ENCODE measurements at regions not wholly inside any gene's neighbourhood (a gene's known extent, or its start where the extent isn't known, plus 50 kb on each side); places are given as distances from the start of the nearest gene placed in this dataset.
"Not testable (repeated sequence)": the region's sequence is repeated elsewhere in the genome, so short reads cannot be mapped to it uniquely, and the experiment has no call there.

- WGBS: 68% methylated on average over 5 of the region's 5 CpGs
- DNase-seq (ENCODE audit: low spot score): no peak
- Histone ChIP-seq H3K4me1 (replicated peaks) (no peaks in the 10 kb centered on the region), H3K27ac (no peak overlapping the region), H3K4me3 (no peak overlapping the region), H3K36me3 (no peaks in the 10 kb centered on the region), H3K9me3 (no peaks in the 10 kb centered on the region), H3K27me3 (replicated peaks; ENCODE audit: insufficient read depth) (no peaks in the 10 kb centered on the region)
- TF ChIP-seq POLR2AphosphoS5 (IDR thresholded peaks at IDR 0.05) (no peak), POLR2A (IDR thresholded peaks at IDR 0.05) (no peak), CTCF (IDR thresholded peaks at IDR 0.05) (no peak)
- intact Hi-C loops (cut with DNase I): no loop called here
These were observed 199.5 kb upstream of the FBXL4 start for GRCh38 chr6:99147206-99147605.

GRCh38 chr6:99146711-99147110 lies 199.0 kb upstream of the FBXL4 start:
- TF ChIP-seq CTCF (IDR thresholded peaks at IDR 0.05) (no peak), POLR2AphosphoS5 (IDR thresholded peaks at IDR 0.05) (no peak), POLR2A (IDR thresholded peaks at IDR 0.05) (no peak)
- intact Hi-C loops (cut with DNase I): no loop called here
- no peaks in the 10 kb centered on the region for H3K36me3 ChIP-seq
- H3K27me3 ChIP-seq (replicated peaks; ENCODE audit: insufficient read depth): no peaks in the 10 kb centered on the region
- no peak overlapping the region for H3K27ac ChIP-seq
- WGBS: 96% methylated on average over 4 of the region's 4 CpGs
- no peaks in the 10 kb centered on the region for H3K4me1 ChIP-seq (replicated peaks)
- no peaks in the 10 kb centered on the region for H3K9me3 ChIP-seq
- no peak overlapping the region for H3K4me3 ChIP-seq
- no peak for DNase-seq (ENCODE audit: low spot score)

GRCh38 chr6:99145738-99146137 lies 198.0 kb upstream of the FBXL4 start:
- intact Hi-C loops (cut with DNase I): no loop called here
- WGBS: 71% methylated on average over 3 of the region's 3 CpGs

GRCh38 chr6:99143108-99143861 lies 195.5 kb upstream of the FBXL4 start:
- H3K27me3 ChIP-seq (replicated peaks; ENCODE audit: insufficient read depth): no peaks in the 10 kb centered on the region
- H3K36me3 ChIP-seq: no peaks in the 10 kb centered on the region
- TF ChIP-seq POLR2AphosphoS5 (IDR thresholded peaks at IDR 0.05) (no peak), POLR2A (IDR thresholded peaks at IDR 0.05) (no peak), CTCF (IDR thresholded peaks at IDR 0.05) (no peak)
- H3K27ac ChIP-seq: no peak overlapping the region
- no peak for DNase-seq (ENCODE audit: low spot score)
- no peaks in the 10 kb centered on the region for H3K4me1 ChIP-seq (replicated peaks)
- WGBS: 73% methylated on average over 5 of the region's 5 CpGs
- intact Hi-C loops (cut with DNase I): no loop called here
- H3K4me3 ChIP-seq: no peak overlapping the region
- H3K9me3 ChIP-seq: no peaks in the 10 kb centered on the region

More at GRCh38 chr6:99145738-99146137, 198.0 kb upstream of the FBXL4 start:
- no peak overlapping the region for H3K27ac ChIP-seq
- no peaks in the 10 kb centered on the region for H3K9me3 ChIP-seq
- H3K27me3 ChIP-seq (replicated peaks; ENCODE audit: insufficient read depth): no peaks in the 10 kb centered on the region
- no peak overlapping the region for H3K4me3 ChIP-seq
- no peak for DNase-seq (ENCODE audit: low spot score)
- TF ChIP-seq CTCF (IDR thresholded peaks at IDR 0.05) (no peak), POLR2A (IDR thresholded peaks at IDR 0.05) (no peak), POLR2AphosphoS5 (IDR thresholded peaks at IDR 0.05) (no peak)
- no peaks in the 10 kb centered on the region for H3K36me3 ChIP-seq
- no peaks in the 10 kb centered on the region for H3K4me1 ChIP-seq (replicated peaks)

- H3K9me3 ChIP-seq; H3K36me3 ChIP-seq; H3K27me3 ChIP-seq (replicated peaks; ENCODE audit: insufficient read depth); H3K4me3 ChIP-seq; H3K27ac ChIP-seq; DNase-seq (ENCODE audit: low spot score); H3K4me1 ChIP-seq (replicated peaks); intact Hi-C loops (cut with DNase I): not testable (repeated sequence)
- 96% methylated on average over 9 of the region's 29 CpGs for WGBS
These were observed 194.2 kb upstream of the FBXL4 start for GRCh38 chr6:99141906-99142305.
